ENCODE measurements at regions not wholly inside any gene's neighbourhood (a gene's known extent, or its start where the extent isn't known, plus 50 kb on each side); places are given as distances from the start of the nearest gene placed in this dataset.

GRCh38 chr21:25329227-25329825, 278.0 kb downstream of the MRPL39 start:
- no peak for DNase-seq (ENCODE audit: low read depth)

DNA sequence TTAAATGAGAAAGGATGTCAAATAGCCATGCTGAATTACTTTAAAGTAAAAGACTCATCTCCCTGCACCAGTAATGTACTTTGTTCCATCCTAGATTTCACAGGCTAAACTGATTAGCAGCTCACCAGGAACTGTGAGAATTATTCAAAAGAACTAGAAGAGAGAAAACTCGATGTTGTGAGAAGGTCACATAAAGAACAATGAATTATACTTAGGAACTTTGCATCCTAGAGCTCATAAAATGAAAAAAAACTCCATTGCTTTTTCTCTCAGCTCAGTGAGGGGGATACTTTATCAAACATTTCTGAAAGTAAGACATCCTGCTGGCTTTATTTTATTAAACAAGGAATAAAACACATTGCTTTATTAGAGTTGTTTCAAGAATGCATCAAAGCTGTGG, 278.5 kb downstream of the MRPL39 start:
- no peak for DNase-seq (ENCODE audit: low read depth)

DNA sequence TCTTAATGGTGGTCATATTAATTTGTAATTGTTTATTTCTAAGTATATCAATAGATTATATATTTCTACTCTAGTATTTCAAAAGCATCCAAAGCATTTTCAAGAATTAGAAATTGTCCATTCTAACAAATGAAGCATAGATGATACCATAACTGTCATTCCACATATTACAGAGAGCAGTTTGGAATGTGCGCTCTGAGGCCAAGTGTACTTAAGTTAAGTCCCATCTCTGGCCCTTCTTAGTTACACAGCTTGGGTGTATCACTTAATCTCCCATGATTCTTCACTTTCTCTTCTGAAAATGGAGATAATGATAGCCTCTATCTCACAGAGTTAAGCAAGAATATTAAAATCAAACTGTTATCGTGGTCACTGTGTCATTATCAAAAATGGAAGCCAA, 281.1 kb downstream of the MRPL39 start:
- no peak for DNase-seq (ENCODE audit: low read depth)

GRCh38 chr21:25324666-25325065, 282.6 kb downstream of the MRPL39 start:
- no peak for DNase-seq (ENCODE audit: low read depth)

DNA sequence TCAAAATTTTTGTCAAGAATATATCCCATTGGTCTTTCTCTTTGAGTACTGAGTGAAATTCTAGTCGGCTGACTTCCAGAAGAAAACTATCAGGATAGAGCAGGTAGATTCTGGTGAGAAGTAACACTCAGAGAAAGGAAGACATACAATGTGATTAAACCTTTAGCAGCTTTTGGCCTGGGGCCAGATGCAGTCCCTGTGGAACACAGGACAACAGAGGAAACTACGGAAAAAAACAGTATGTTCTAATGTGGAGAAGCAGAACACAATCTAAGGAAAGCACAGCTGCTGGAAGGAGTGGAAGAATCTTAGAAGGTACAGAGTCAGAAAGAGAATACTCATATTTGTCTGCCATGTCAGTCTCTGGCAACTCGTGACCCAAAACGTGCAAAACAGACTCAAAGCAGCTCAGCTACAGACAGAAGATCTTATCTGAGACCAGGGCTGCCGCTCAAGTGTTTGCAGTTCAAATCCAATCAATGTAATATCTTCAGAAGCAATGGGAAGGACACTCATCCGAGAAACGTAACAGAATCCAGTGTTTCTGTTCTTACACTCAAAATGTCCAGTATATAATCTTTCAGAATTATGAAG, 283.8 kb downstream of the MRPL39 start:
- no peak for DNase-seq (ENCODE audit: low read depth)

- DNase-seq (ENCODE audit: low read depth): no peak
These were observed 293.0 kb downstream of the MRPL39 start for GRCh38 chr21:25314247-25314646.

DNA sequence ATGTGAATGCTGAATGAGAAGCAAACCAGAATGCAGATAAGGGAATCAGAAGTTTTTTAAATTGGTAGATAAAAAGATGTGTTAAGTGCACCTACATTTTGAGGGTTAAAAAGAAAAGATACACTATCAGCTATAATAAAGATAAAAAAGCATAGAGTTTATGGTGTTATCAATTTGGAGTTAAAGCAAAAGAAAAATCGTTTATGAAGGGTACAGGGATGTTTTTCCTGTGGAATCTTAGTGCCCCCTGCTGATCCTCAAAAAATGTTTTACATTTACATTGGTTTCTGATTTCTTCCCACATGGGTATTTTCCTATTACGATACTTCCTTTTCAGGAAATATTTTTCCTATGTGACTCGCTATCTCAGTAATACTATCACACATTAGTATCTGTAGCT, 293.5 kb downstream of the MRPL39 start:
- no peak for DNase-seq (ENCODE audit: low read depth)

GRCh38 chr21:25307489-25307888, 299.8 kb downstream of the MRPL39 start:
- DNase-seq (ENCODE audit: low read depth): no peak

GRCh38 chr21:25304611-25305010, 302.7 kb downstream of the MRPL39 start:
- DNase-seq (ENCODE audit: low read depth): no peak

DNA sequence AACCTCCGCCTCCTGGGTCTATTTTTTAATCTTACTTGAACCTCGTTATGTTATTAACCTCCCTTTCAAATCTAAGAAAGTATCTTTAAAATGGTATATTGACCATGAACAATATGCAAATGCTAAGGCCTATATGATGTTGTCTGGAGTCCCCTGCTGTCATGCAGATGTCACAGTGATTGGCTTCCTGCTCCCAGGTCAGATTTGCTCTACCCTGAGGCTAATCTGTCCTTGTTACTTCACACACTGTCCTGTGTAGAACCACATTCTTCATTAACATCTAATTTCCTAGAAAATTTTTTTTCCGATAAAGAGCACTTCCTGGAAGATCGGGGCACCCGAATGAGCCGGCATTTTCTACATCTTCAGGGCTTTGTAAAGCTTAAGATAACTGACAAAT, 306.6 kb downstream of the MRPL39 start:
- DNase-seq (ENCODE audit: low read depth): no peak

- DNase-seq (ENCODE audit: low read depth): no peak
These were observed 308.5 kb downstream of the MRPL39 start for GRCh38 chr21:25298512-25299491.

GRCh38 chr21:25297117-25297516, 310.2 kb downstream of the MRPL39 start:
- no peak for DNase-seq (ENCODE audit: low read depth)

- DNase-seq (ENCODE audit: low read depth): no peak
These were observed 311.0 kb downstream of the MRPL39 start for GRCh38 chr21:25296252-25296651.

DNA sequence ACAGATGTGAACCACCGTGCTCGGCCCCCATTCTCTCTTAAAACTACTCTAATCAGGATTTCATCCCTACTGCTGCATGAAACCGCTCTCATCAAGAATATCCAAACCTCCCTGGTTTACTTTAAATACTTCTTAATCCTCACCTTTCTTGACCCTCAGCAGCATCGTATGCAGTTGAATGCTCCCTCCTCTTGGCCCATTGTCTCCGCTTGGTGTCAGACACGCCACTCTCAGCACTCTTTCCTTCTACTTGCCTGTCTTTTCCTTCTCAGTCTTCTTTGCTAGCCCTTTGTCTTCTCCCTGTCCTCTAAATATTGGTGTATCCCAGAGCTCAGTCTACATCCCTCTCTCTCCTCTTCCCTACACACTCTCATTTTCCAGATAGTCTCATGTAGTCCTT, 314.9 kb downstream of the MRPL39 start:
- no peak for DNase-seq (ENCODE audit: low read depth)

DNA sequence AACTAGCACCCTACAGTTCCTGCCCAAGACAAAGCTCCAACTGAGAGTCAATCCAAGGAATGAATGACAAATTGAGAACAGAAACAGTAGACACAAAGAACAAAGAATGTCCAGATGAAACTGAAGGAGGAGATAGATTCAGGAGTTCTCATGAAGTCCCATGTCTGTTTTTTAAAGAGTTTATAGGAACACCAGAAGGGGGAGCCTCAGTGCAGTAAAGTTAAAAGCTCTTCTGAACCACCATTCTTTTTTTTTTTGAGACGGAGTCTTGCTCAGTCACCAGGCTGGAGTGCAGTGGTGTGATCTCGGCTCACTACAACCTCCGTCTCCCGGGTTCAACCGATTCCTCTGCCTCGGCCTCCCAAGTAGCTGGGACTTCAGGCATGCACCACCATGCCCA, 323.6 kb downstream of the MRPL39 start:
- DNase-seq (ENCODE audit: low read depth): no peak

DNA sequence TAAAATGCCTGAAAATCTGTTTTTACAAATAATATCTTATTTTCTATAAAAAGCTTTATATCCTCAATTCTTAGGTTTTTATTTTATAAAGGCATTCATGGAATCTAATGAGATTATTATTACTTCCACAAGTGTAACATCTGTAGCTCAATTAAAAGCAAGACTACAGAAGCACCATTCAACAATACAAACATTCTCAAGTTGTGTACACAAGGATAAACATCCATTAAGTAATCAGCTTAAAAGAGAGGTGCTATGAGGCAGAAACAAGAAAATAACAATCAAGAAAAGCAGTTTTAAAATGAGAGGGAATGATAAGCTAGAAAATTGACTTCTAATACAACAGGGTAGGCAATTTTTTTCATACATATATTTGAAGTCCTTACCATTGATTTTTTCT, 326.1 kb downstream of the MRPL39 start:
- no peak for DNase-seq (ENCODE audit: low read depth)

DNA sequence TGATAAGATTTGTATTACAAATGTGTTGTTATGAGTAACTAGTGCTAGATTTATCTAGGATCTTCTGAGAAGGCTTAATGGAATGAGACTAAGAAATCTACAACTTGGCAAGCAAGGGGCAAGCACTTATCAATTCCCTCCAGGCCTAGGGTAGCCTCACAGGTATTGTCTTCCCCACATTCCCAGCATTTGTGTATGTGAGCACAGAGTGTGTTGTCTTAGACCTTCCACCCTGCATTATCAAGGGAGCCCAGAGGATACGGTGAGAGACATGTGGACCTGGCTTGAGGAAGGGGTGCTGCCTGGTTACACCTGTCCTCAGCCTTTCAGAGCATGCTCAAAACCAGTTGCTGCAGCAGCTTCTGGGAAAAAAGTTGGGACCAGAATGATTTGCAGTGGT, 327.2 kb downstream of the MRPL39 start:
- DNase-seq (ENCODE audit: low read depth): no peak

DNA sequence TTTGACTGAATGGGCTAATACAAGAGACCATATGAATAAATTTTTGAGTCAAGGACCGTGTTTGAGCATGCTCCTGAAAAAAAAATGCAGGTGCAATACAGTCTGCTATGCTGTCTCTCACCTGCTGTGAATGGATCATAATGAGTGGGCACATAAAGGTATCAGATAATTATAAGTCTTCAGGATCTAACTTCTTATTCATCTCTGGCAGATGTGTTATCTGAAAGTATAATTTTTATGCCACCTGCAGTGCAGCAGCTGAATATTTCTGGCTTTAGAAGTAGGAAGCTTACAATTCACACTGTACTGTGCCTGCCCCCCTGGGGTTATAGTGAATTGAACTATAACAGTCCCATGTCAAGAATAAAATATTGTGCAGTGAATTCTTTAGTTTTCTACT, 333.3 kb downstream of the MRPL39 start:
- no peak for DNase-seq (ENCODE audit: low read depth)

DNA sequence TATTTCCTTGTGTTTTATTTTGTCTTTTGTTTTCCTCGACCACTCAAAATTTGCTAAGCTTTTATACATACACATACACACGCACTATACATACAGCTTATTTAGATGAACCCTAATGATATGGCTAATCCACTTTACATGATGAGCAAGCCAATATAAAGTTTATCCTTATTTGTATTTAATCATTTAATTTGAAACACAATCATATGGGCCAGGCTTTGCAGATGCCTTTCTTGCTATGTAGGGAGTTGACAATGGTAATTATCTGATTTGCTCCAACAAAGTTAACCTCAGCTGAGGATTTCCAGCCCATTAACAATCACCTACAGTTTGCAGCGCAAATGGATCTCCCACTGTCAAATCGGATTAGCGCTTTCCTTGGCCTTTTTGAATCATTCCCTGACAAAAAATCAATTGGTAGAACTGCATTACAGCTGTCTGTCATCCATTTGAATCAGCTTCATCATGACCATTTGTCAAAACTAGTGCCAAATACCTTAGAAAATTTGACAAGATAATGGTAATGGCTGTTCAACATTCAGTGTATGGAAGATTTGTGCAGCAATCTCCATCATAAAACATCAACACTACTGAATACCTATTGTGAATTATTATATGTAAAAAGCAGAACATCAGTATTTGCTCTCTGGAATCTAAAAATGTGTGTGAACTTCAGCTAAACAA, 352.6 kb downstream of the MRPL39 start:
- no peak for DNase-seq (ENCODE audit: low read depth)

GRCh38 chr21:25246546-25246945, 360.7 kb downstream of the MRPL39 start:
- no peak for DNase-seq (ENCODE audit: low read depth)

DNA sequence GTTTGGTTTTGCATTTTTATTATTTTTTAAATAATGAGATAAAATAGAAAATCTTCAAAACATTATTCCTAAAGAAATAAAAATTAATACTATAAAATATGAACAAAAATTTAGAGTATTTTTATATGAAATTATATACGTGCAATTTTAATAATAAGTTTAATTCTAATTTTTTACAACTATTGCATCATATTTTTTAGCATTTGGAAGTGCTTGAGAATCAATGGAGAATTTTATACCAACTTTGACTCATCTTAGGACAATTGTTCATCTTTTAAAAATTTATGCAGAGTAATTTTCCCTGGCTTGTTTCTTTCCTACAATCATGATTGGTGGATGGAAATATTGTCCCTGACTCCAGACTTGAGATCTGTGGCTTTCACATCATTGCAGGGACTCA, 362.5 kb downstream of the MRPL39 start:
- DNase-seq (ENCODE audit: low read depth): no peak

- DNase-seq (ENCODE audit: low read depth): no peak
These were observed 363.5 kb downstream of the MRPL39 start for GRCh38 chr21:25243808-25244207.

- DNase-seq (ENCODE audit: low read depth): no peak
These were observed 366.3 kb downstream of the MRPL39 start for GRCh38 chr21:25240974-25241373.

Measured in T-helper 22 cell (primary cell).